Caco-2 (cell line): ENCODE measurements at regions not wholly inside any gene's neighbourhood (a gene's known extent, or its start where the extent isn't known, plus 50 kb on each side); places are given as distances from the start of the nearest gene placed in this dataset.

Source experiments
- BruUV-seq: library from RNA; stranded (reverse); fragments of 400-500 nt; replicated peaks from 2 replicates; lab custom pipeline; 2021; lab: Mats Ljungman, UMichigan
- CTCF ChIA-PET: fragments of 300-600 bp; sonication (Branson Sonifier 250); formaldehyde crosslinking; loops from one replicate; lab custom pipeline; 2022; ENCODE audit warnings: antibody characterized with exemption; lab: Charles Lee
- POLR2A ChIA-PET: fragments of 300-600 bp; sonication (Branson Sonifier 250); formaldehyde crosslinking; loops from one replicate; lab custom pipeline; 2022; ENCODE audit warnings: antibody characterized with exemption; lab: Charles Lee
- DNase-seq, 2 experiments: peaks; one replicate each; pipeline versions ENCODE4 v3.0.0 to v3.0.0-alpha.2; 2020 to 2022
- H3K27me3 ChIP-seq: replicated peaks from 2 replicates; pipeline ENCODE4 v1.6.0; 2011; ENCODE audit warnings: low read length; ENCODE audit not compliant: control insufficient read depth, insufficient read depth
- H3K36me3 ChIP-seq: 2 replicates; pipeline ENCODE4 v1.5.1; 2011; ENCODE audit warnings: low read length; ENCODE audit not compliant: control insufficient read depth, insufficient read depth
- H3K4me1 ChIP-seq: fragments of 250-450 bp; sonication (Bioruptor Pico); 2 replicates; pipeline ENCODE4 v1.5.1; 2020; ENCODE audit warnings: mild to moderate bottlenecking
- H3K4me3 ChIP-seq: 2 replicates; pipeline ENCODE4 v1.5.1; 2011; ENCODE audit warnings: low read depth, mild to moderate bottlenecking, control low read depth, low read length
- H3K9me3 ChIP-seq: fragments of 250-450 bp; sonication (Bioruptor Pico); 2 replicates; pipeline ENCODE4 v1.5.1; 2020; ENCODE audit warnings: mild to moderate bottlenecking, moderate library complexity
- H3K27ac Mint-ChIP-seq: one replicate; pipeline ENCODE4 v1.8.0; 2022; ENCODE audit warnings: mixed read lengths; ENCODE audit not compliant: unreplicated experiment
- H3K27me3 Mint-ChIP-seq: one replicate; pipeline ENCODE4 v1.8.0; 2022; ENCODE audit warnings: mixed read lengths; ENCODE audit not compliant: insufficient read depth, unreplicated experiment
- H3K36me3 Mint-ChIP-seq: one replicate; pipeline ENCODE4 v1.8.0; 2022; ENCODE audit warnings: mild to moderate bottlenecking, mixed read lengths; ENCODE audit not compliant: insufficient read depth, unreplicated experiment
- H3K4me1 Mint-ChIP-seq: one replicate; pipeline ENCODE4 v1.8.0; 2022; ENCODE audit warnings: low read depth, mixed read lengths; ENCODE audit not compliant: unreplicated experiment
- H3K4me3 Mint-ChIP-seq: one replicate; pipeline ENCODE4 v1.8.0; 2022; ENCODE audit warnings: mild to moderate bottlenecking, moderate library complexity, mixed read lengths; ENCODE audit not compliant: unreplicated experiment
- H3K9me3 Mint-ChIP-seq: one replicate; pipeline ENCODE4 v1.8.0; 2022; ENCODE audit warnings: mixed read lengths; ENCODE audit not compliant: unreplicated experiment
- intact Hi-C: fragments of 100-400 bp; cut with micrococcal nuclease; formaldehyde crosslinking; loops from one replicate; pipeline ENCODE4 v1.10.0; 2022; ENCODE audit not compliant: unreplicated experiment
- TF ChIP-seq, protein P1 (sequence below), 2 experiments: fragments of 200-600 bp in 1 of 2; IDR thresholded peaks; 1 replicate in 1 of 2; 2 replicates in 1 of 2; pipeline versions ENCODE4 v1.5.1 to v1.8.0; 2011 to 2022; ENCODE audit warnings: antibody characterized with exemption in 1 of 2, control low read depth in 1 of 2, inconsistent platforms in 1 of 2, low read depth in 1 of 2, low read length in 1 of 2, mild to moderate bottlenecking in 1 of 2, moderate library complexity in 1 of 2; ENCODE audit not compliant: insufficient read depth in 1 of 2, severe bottlenecking in 1 of 2, unreplicated experiment in 1 of 2

DNA sequence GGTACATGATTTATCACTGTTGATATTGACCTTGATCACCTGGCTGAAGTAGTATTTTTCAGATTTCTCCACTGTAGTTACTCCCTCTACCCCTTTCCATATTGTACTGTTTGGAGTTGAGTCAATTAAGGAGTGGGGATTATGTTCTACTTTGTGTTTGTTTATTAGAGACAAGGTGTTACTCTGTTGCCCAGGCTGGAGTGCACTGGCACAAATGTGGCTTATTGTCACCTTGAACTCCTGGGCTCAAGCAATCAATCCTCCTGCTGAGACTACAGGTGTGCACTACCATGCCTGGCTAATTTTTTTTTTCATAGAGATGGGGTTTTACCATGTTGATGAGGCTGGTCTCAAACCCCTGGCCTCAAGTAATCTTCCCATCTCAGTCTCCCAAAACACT is 85.3 kb upstream of the CCDC90B start:
- Mint-ChIP-seq H3K27me3 (peaks cover 12% of the 10 kb centered on the region), H3K36me3 (no peaks in the 10 kb centered on the region), H3K4me3 (no peak overlapping the region), H3K9me3 (peaks cover 29% of the 10 kb centered on the region), H3K4me1 (no peaks in the 10 kb centered on the region), H3K27ac (no peak overlapping the region)
- DNase-seq: no peak
- no peaks in the 10 kb centered on the region for H3K36me3 ChIP-seq
- no TSS peak for BruUV-seq
- H3K27me3 ChIP-seq: no peaks in the 10 kb centered on the region
- CTCF ChIA-PET: no interaction called here
- no peak overlapping the region for H3K4me3 ChIP-seq
- TF ChIP-seq, protein P1, sequence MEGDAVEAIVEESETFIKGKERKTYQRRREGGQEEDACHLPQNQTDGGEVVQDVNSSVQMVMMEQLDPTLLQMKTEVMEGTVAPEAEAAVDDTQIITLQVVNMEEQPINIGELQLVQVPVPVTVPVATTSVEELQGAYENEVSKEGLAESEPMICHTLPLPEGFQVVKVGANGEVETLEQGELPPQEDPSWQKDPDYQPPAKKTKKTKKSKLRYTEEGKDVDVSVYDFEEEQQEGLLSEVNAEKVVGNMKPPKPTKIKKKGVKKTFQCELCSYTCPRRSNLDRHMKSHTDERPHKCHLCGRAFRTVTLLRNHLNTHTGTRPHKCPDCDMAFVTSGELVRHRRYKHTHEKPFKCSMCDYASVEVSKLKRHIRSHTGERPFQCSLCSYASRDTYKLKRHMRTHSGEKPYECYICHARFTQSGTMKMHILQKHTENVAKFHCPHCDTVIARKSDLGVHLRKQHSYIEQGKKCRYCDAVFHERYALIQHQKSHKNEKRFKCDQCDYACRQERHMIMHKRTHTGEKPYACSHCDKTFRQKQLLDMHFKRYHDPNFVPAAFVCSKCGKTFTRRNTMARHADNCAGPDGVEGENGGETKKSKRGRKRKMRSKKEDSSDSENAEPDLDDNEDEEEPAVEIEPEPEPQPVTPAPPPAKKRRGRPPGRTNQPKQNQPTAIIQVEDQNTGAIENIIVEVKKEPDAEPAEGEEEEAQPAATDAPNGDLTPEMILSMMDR (IDR thresholded peaks at IDR 0.05; ENCODE audit: insufficient read depth in 1 of 2, low read depth in 1 of 2, low read length in 1 of 2, severe bottlenecking in 1 of 2, unreplicated experiment in 1 of 2): no peak
- peaks cover 12% of the 10 kb centered on the region for H3K9me3 ChIP-seq
- intact Hi-C loops: no loop called here
- no peaks in the 10 kb centered on the region for H3K4me1 ChIP-seq
- POLR2A ChIA-PET: no interaction called here

DNA sequence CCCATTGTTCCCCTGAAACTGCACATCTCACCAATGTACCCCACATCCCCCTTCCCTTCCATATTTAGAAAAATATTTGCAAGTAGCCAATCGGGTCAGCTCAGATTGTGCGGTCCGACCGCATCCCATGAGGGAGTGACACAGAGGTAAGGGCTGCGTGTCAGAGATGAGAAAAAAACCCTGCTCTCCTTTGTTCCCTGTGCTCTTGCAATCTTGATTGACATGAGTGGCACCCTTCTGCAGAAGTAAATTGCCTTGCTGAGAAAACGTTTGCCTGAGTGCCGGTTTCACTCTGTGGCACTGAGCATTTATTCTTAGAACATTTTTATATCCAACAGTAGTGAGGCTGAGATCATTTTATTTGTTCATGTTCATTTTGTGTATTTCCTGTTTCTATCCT is 81.6 kb upstream of the CCDC90B start:
- Mint-ChIP-seq H3K27ac (no peak overlapping the region), H3K4me1 (no peaks in the 10 kb centered on the region), H3K36me3 (no peaks in the 10 kb centered on the region), H3K4me3 (no peak overlapping the region), H3K9me3 (peaks cover 29% of the 10 kb centered on the region), H3K27me3 (peaks cover 2% of the 10 kb centered on the region)
- DNase-seq: no peak
- H3K27me3 ChIP-seq: no peaks in the 10 kb centered on the region
- TF ChIP-seq, protein P1 (IDR thresholded peaks at IDR 0.05; ENCODE audit: insufficient read depth in 1 of 2, low read depth in 1 of 2, low read length in 1 of 2, severe bottlenecking in 1 of 2, unreplicated experiment in 1 of 2): no peak
- POLR2A ChIA-PET: no interaction called here
- no peaks in the 10 kb centered on the region for H3K36me3 ChIP-seq
- intact Hi-C loops: no loop called here
- no TSS peak for BruUV-seq
- H3K4me3 ChIP-seq: no peak overlapping the region
- CTCF ChIA-PET: no interaction called here
- no peaks in the 10 kb centered on the region for H3K4me1 ChIP-seq
- peaks cover 12% of the 10 kb centered on the region for H3K9me3 ChIP-seq

DNA sequence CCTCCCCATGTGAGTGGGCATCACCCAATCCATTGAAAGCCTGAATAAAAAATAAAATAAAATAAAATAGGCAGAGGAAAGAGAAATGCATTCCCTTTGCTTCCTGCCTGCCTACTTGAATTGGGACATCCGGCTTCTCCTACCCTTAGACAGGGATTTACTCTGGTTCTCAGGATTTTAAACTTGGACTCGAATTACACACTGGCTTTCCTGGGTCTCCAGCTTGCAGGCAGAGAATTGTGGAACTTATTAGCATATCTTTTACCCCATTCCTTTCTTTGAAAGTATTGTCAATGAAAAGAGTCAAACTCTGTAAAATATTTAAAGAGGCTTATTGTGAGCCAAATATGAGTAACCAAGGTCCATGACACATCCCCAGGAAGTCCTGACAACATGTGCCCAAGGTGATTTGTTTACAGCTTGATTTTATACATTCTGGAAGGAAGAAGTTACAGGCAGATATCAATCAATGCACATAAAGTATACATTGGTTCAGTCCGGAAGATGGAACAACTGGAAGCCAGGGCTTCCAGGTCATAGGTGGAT is 78.4 kb upstream of the CCDC90B start:
- BruUV-seq: no TSS peak
- TF ChIP-seq, protein P1 (IDR thresholded peaks at IDR 0.05; ENCODE audit: insufficient read depth in 1 of 2, low read depth in 1 of 2, low read length in 1 of 2, severe bottlenecking in 1 of 2, unreplicated experiment in 1 of 2): no peak
- no peak for DNase-seq
- Mint-ChIP-seq H3K4me3 (no peak overlapping the region), H3K36me3 (no peaks in the 10 kb centered on the region), H3K27ac (no peak overlapping the region), H3K9me3 (peaks cover 29% of the 10 kb centered on the region), H3K27me3 (peaks cover 2% of the 10 kb centered on the region), H3K4me1 (no peaks in the 10 kb centered on the region)
- Histone ChIP-seq H3K4me3 (no peak overlapping the region), H3K9me3 (peaks cover 10% of the 10 kb centered on the region), H3K27me3 (no peaks in the 10 kb centered on the region), H3K36me3 (no peaks in the 10 kb centered on the region), H3K4me1 (no peaks in the 10 kb centered on the region)
- intact Hi-C loops: no loop called here
- POLR2A ChIA-PET: no interaction called here
- CTCF ChIA-PET: no interaction called here
